B cell (primary cell): ENCODE measurements at regions not wholly inside any gene's neighbourhood (a gene's known extent, or its start where the extent isn't known, plus 50 kb on each side); places are given as distances from the start of the nearest gene placed in this dataset.

Experiments used
- CTCF ChIP-seq: fragments of 200-600 bp; IDR thresholded peaks from one replicate; pipeline ENCODE4 v1.8.0; 2022; ENCODE audit warnings: antibody characterized with exemption, mild to moderate bottlenecking
- EZH2 ChIP-seq: IDR thresholded peaks from 2 replicates; pipeline ENCODE4 v1.6.1; 2012; ENCODE audit warnings: borderline replicate concordance, low read depth, mild to moderate bottlenecking, moderate library complexity, low read length; ENCODE audit not compliant: insufficient read depth, poor library complexity, severe bottlenecking

GRCh38 chr13:100746953-100747683 is 72.5 kb upstream of the TMTC4 start:
- TF ChIP-seq CTCF: no peak
- TF ChIP-seq EZH2: no peak
